HG03354 (cell line): ENCODE measurements at regions not wholly inside any gene's neighbourhood (a gene's known extent, or its start where the extent isn't known, plus 50 kb on each side); places are given as distances from the start of the nearest gene placed in this dataset.

Experiments used
- ATAC-seq: cut with Tn5 transposase; IDR thresholded peaks from one replicate; pipeline ENCODE4 v1.9.1; 2021; ENCODE audit warnings: mild to moderate bottlenecking; ENCODE audit not compliant: unreplicated experiment, poor library complexity, severe bottlenecking

DNA sequence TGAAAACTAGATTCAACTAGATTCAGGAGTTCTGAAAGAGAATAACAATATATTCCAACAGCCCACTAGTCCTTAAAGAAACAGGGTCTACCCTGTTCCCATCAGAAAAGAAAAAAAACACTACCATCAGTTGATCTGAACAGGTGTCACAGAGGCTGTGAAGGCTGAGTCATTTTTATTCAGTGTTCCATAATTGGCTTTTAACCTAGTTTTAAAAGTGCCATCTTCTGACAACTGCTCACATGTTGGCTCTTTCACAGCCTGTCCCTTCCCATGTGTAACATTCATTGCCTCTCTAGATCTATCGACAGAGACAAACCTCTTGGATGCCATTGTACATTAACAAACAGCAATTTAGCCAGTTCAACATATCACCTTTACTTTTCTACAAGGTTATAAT is 243.7 kb downstream of the TBX15 start:
- ATAC-seq = no peak

DNA sequence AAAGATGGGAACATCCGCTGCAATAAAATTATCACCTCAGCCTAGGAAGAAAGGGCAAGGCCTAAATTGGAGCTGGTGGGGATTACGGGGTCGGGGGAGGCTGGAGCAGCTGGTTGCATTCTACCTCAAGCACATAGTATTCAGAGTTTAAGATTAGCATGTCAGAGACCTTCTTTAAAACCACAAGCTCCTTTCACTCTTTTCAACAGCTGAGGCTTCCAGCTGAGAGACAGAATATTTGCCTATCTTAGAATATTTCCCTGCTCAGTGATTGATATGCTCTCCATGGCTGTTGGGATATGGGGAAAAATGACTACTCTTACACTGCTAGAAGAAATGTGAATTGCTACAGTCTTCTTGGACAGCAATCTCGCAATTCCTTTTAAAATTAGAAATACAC is 248.6 kb downstream of the TBX15 start:
- ATAC-seq = no peak

DNA sequence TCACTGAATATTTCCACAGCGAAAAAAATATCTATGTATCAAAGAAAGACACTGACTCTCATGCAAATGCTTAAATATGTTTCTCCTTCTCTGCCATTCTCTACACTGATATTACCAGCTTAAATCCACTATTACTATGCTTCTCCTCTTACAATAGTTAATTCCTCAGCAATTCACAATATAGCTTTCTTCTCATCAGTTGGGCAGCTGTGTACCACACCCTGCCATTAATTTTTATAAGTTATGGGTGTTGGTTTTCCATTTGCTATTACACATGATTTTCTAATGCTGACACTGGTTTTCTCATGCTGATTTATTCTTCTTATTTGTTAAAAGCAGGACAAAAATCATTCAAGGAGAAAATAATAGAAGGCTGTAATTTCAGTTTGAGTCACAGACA is 251.8 kb downstream of the TBX15 start:
- ATAC-seq = no peak

DNA sequence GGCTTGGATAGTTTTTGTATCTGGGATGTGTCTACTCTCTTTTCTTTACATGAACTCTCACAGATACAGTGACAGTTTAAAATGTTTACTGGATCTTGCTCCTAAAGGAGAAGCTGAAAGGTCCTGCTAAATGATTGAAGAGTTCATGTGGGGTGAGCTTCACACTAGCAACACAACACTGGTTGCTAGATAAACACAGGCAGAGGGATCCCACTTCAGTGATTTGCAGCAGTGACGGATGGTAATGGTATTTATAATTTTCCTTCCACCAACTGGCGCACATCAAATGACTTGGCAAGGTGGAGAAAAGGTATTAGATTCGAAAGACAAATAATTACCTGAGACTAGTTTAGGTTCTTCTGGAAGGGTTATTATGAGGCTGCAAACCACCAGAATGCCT is 270.2 kb downstream of the TBX15 start:
- no peak for ATAC-seq

DNA sequence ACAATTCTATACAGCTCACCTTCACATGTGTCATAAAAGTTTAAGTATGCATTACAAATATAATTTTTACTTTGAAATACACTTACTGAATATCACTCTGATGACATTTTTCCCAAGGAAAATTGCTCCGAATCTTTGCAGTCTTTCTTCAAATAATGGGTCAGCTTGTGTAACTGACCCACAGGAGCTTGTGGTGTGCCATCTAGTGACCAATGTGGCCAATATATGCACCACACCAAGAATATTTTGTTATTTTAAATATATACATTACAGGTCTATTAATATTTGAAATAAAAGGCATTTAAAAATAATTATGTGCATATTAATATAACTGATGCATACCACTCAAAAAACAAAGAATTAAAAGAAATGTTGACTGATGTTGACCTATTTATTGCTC is 271.4 kb downstream of the TBX15 start:
- no peak for ATAC-seq

DNA sequence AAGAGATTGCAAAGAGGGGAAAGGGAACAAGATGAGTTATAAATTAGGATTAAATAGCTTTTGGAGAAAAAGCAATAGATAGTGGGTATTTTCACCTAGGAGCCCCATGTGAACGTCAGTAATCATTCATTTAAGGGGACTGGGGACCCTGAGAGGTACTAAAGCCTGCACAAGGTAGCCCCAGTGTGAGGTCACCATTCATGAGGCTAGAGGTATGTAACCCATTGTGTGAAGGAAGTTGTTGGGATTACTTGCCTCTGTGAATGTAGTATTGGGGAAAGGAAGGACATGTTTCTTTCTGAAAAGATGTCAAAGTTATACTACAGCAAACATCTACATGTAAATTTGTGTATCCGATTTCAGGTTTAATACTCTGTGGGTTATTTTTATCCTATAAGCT is 276.8 kb downstream of the TBX15 start:
- no peak for ATAC-seq

DNA sequence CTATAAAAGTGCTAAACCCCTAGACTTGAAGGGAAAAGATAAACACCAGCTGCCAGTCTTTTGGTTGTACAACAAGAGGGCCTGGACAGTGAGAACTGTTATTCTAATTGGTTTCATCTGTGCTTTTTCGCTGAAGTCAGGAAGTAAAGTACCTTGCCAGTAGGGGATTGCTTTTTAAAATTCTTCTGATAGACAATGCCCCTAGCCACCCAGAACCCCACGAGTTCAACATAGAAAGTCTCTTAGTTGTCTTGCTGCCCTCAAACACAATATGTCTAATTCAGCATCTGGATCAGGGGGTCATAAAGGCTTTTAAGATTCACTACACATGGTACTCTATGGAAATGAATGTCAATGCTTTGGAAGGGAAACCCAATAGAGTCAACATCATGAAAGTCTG is 289.2 kb downstream of the TBX15 start:
- no peak for ATAC-seq

DNA sequence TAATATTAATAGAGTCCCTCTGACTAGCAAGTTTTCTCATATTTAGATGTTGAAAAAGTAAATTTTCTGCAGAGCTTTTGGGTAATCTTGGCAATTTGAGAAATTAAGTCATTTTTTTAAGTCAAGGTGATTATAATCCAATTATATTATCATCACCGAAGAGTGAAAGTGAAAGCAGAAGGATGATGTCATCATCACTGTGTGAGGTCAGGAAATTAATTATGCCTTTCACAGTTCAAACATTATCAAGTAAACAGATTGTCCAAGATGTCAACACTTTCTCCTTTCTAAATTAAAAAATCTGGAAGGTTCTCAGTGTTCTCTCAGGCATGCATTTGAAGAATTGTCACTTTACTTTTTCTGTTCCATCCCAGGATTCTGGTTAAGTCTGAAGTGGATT is 296.0 kb downstream of the TBX15 start:
- no peak for ATAC-seq

DNA sequence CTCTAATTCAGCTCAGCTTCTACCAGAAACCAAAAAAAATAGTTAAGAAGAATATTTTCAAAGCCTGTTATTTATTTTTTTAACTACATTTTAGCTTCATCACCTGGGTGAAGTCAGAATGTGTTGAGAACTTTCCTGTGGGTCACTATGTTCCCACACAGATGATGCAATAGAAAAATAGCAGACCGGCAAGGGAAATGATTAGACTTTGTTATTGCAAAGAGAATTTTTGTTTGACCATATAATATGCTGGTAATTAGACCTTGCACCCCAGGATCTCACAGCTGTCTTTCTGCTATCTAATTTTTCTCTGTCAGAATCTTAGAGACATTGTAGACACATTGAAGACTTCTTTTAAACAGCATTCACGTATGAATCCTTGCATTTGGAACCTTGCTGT is 299.3 kb downstream of the TBX15 start:
- ATAC-seq = no peak

DNA sequence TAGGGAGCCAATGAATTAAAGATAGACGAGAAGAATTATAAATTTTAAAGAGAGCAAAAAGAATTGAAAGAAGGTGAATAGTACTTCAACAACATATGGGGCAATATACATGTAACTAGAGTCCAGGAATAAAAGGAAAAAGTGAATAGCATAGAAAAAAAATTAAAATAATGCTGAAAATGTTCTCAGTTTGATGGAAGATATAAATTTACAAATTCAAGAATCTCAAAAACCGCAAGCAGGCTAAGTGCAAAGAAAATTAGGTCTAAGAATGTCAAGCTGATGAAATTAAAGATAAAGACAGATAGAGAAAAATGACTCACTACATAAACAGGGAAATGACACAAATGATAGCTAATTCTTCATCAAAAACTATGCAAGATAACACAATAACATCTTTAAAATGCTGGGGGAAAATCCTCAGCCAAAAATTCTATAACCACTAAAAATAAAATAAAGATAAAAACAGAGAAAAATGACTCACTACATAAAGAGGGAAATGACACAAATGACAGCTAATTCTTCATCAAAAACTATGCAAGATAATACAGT is 326.3 kb downstream of the TBX15 start:
- ATAC-seq = no peak

DNA sequence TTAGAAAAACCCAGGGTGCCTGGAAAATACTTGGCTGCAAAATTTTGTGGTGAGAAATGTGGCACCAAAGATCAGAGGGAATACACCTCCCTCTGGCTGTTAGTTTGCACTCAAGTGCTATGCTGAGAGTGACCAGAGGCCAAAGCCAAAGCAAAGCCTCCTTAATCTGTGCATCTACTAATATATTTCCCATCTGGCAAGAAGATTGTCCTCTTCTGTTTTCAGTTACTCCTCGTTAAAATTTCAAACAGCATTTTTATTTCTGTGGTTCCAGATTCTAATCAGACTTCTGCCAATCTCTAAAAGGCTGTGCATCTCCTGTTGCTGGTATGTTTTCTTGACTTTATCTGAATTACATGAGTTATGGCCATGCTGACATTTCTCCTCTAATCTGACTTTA is 327.4 kb downstream of the TBX15 start:
- ATAC-seq = no peak

DNA sequence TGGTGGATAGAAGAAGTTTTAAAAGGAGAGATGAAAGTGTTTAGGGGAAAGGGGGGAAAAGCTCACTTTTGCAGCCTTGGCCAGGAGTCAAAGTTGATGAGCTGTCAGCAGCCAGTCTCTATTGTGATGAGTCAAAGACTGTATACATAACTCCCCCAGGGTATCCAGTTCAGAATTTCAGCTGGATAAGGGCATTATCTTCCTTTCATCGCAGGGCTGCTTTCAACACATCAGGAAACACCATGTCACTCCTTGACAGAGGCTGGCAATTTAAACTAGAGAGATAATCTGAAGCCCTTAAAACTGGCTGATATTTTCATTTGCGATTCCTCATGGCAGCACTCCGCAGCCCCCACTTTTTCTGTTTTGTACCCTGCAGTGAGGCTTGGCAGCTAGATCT is 328.5 kb downstream of the TBX15 start:
- no peak for ATAC-seq

DNA sequence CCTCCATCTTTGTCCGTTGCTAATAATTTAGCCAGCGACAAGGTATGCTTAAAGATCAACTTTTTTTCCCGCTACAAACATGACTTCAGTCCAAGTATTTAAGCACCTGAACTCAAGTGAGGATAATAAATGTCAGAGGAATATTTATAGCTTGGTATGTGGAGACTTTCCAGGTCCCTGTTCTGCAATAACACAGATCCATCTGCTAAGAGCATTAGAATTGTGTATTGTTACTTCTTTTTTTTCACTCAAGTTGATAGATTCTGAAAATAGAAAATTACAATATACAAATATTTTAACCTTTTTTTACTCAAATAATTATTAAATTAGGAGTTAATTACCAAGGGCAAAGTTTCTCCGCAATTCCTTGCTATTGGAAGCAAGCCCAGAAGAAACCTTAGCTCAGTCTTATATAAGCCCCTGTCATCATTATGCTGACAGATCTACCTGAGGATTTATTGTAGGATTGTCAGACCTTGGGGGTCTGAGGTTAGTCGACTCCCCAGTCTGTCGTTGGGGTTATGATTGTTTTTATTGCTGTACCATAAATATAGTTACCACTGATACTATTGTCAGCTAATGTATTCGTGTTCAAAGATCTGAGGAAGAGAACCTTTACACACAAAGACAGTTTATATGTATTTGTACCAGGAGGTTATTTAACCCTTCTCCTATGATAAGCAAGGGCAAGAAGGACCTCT is 337.9 kb downstream of the TBX15 start:
- no peak for ATAC-seq

DNA sequence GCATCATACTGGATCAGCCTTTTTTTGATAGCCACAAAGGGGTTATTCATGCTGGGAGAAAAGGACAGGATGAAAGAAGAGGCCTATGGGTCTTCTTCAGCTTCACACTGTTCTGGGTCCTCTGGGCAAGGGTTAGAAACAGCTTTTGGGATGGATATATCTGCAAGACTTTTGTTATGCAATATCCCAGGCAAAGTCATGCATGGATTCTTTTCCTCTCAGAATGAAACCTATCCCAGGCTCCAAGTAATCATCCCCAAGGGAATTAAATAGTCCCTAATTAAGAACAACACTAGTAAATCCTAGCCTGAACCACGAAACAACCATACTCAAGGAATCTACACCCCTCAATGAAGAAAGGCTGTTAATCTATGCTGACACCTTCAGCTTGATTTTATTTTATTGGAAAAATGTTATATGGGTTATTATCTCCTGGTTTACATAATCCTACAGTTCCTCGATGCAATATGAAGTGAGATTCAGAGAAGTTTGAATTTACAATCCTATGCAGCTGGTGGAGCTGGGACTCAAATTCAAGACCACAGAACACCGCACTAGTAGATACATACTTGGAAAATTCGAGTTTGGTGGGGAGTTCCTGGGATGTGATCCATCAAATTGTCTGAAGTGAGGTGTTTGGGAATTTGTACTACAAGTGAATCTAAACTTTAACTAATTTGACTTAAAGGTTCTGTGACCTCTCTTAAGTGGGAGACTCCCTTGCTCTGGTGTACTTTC is 338.6 kb downstream of the TBX15 start:
- ATAC-seq = no peak

DNA sequence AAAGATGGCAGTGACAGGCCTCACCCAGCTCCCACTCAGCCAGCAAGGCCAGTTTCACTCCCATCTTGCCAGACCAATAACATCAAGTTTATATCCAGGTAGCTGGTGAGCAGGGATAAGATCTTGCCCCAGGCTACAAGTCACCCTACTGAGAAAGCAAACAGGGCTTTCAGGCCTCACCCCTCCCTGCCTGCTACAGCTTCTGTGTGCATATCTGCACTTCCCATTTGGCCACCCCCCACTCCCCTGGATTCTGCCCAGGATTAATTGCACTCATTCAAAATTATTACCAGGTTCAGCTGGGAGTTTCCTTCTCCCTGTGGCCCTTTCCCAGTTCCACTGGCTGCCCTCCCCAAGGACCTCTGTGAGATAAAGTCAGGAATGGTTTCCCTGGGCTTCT is 352.1 kb downstream of the TBX15 start:
- no peak for ATAC-seq

DNA sequence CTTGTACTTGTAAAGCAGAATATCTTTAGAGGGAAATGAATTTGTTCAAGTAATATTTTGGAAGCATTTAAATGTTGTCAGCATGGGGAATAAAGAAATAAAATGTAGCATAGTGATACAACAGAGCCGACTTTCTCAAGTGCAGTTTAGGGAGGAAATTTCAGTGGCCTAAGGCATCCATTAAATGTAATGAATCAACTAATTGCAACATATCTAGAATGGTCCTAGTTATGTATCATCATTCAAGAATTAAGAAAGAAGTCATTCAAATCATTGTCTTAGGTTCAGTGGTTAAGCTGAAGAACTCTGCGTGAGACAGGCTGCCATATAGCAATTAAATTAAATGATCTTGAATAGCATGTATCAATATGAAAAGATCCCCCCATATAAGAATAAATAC is 360.7 kb downstream of the TBX15 start:
- no peak for ATAC-seq

DNA sequence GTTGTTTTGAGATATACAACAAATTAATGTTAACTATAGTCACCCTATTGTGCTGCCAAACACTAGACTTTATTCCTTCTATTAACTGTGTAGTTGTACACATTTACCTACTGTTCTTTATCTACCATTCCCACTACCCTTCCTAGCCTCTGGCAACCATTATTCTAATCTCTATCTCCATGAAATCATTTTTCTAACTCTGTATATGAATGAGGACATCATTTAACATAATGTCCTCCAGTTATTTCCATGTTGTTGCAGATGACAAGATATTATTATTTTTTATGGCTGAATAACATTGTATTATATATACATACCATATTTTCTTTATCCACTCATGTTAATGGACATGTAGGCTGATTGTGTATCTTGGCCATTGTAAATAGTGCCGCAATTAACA is 366.3 kb downstream of the TBX15 start:
- no peak for ATAC-seq

DNA sequence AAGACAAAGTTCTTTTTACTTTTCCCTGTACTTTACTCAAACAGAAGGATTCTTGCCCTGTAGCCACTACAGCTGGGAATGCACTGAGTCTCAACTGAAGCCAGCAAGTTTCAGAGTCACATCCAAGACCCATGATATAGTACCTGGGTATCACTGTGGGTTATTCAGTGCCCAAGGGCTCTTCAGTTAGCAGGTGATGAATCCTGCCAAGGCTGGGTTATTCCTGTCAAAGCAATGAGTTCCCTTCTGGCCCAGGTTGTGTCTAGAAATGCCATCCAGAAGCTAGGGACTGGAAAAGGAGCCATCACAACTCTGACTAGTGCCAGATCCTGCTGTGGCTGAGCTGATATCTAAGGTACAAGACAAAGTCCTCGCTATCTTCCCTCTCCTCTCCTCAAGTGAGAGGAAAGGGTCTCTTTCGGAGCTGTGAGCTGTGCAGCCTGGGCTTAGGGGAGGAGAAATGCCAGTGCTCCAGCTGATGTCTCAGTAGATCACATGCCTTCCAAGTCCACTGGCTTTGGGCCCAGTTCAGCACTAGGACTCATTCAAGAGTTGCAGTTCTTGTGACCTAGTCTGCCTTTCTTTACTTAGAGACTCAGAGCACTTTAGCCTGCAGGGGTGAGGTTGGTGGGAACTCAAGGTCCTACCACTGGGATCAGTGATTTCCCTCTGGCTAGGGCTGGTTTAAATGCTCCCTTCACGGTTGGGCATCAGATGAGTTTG is 369.4 kb downstream of the TBX15 start:
- ATAC-seq = no peak

DNA sequence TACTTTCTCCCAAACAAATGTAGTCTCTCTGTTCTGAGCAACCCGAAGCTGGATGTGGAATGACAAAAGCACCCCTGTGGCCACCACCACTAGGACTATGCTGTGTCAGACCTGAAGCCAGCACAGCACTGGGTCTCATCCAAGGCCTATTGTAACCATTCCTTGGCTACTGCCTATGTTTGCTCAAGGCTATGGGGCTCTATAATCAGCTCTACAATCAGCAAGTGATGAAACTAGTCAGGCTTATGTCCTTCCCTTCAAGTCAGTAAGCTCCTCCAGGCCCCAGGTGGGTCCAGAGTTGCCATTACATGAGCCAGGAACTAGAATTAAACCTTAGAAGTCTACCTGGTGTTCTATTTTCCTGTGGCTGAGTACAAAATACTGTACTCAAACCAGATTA is 370.2 kb downstream of the TBX15 start:
- ATAC-seq = no peak

DNA sequence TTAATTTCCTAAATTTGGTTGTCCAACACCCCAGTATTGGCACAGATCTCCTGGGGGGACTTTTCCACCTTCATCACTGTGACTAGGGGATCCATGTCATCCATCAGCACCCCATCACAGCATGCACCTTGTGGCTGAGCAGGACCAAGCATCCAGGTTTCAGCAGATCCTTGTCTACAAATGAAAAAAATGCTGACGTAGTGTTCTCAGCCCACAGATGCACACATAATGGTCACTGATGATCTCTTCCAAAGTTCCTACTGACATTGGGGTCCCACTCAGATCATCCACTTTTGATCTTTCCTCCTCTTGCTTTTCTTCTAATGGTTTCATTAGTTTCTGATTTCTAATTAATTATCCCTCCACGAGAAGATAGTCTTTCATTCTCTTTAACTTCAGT is 373.1 kb downstream of the TBX15 start:
- no peak for ATAC-seq
